ENCODE measurements at regions not wholly inside any gene's neighbourhood (a gene's known extent, or its start where the extent isn't known, plus 50 kb on each side); places are given as distances from the start of the nearest gene placed in this dataset.

DNA sequence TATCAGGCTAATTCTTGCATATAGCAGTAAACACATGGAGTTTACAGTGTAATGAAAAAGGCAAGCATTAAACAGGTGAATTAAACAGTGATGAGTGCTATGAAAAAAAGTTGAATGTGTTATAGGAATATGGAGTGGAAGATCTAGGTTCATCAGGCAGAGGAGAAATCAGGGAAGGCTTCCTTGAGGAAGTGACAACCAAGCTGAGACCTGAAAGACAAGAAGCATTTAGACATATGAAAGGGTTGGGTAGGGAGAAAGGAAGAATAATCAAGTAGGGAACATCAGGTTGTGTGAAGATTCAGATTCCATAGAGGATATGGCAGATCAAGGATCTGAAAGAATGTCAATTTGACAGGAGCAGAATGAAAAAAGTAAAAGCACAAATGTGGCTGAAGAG, 612.5 kb downstream of the PRELID2 start:
- H3K4me3 ChIP-seq (ENCODE audit: low read depth, low read length), result no peak overlapping the region
- DNase-seq (ENCODE audit: low read depth), result no peak
- TF ChIP-seq, protein P1, sequence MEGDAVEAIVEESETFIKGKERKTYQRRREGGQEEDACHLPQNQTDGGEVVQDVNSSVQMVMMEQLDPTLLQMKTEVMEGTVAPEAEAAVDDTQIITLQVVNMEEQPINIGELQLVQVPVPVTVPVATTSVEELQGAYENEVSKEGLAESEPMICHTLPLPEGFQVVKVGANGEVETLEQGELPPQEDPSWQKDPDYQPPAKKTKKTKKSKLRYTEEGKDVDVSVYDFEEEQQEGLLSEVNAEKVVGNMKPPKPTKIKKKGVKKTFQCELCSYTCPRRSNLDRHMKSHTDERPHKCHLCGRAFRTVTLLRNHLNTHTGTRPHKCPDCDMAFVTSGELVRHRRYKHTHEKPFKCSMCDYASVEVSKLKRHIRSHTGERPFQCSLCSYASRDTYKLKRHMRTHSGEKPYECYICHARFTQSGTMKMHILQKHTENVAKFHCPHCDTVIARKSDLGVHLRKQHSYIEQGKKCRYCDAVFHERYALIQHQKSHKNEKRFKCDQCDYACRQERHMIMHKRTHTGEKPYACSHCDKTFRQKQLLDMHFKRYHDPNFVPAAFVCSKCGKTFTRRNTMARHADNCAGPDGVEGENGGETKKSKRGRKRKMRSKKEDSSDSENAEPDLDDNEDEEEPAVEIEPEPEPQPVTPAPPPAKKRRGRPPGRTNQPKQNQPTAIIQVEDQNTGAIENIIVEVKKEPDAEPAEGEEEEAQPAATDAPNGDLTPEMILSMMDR (IDR thresholded peaks at IDR 0.05; ENCODE audit: low read depth, low read length), result no peak
- TF ChIP-seq POLR2A (IDR thresholded peaks at IDR 0.05; ENCODE audit: extremely low read depth, insufficient read length) (no peak), MYC (IDR thresholded peaks at IDR 0.05; ENCODE audit: low read depth, low read length) (no peak)
- TF ChIP-seq, protein P2, sequence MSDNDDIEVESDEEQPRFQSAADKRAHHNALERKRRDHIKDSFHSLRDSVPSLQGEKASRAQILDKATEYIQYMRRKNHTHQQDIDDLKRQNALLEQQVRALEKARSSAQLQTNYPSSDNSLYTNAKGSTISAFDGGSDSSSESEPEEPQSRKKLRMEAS (IDR thresholded peaks at IDR 0.05; ENCODE audit: low read depth, low read length), result no peak

- TF ChIP-seq, protein P1 (IDR thresholded peaks at IDR 0.05; ENCODE audit: low read depth, low read length), result no peak
- TF ChIP-seq POLR2A (IDR thresholded peaks at IDR 0.05; ENCODE audit: extremely low read depth, insufficient read length) (no peak), MYC (IDR thresholded peaks at IDR 0.05; ENCODE audit: low read depth, low read length) (no peak)
- TF ChIP-seq, protein P2 (IDR thresholded peaks at IDR 0.05; ENCODE audit: low read depth, low read length), result no peak
- H3K4me3 ChIP-seq (ENCODE audit: low read depth, low read length), result no peak overlapping the region
- no peak for DNase-seq (ENCODE audit: low read depth)
These were observed 613.7 kb downstream of the PRELID2 start for GRCh38 chr5:145221416-145221815.

DNA sequence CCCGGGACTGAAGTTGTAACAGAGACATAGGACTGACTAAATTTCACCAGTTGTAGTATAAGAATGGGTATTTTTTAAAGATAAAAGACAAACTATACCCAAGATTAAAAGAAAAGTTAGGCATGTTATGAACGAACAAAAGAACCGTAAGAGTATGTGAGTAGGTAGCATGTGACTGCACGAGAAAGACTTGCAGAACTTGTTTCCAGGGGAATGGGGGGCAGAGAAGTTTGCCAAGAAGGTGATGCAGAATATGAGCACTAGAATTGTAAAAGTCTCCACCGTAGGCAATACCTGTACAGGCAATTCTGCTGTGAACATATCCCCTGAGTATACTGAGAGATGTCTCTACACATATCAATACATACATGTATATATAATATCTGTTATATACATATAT, 614.7 kb downstream of the PRELID2 start:
- no peak overlapping the region for H3K4me3 ChIP-seq (ENCODE audit: low read depth, low read length)
- DNase-seq (ENCODE audit: low read depth), result no peak
- TF ChIP-seq, protein P2 (IDR thresholded peaks at IDR 0.05; ENCODE audit: low read depth, low read length), result no peak
- no peak for TF ChIP-seq POLR2A (IDR thresholded peaks at IDR 0.05; ENCODE audit: extremely low read depth, insufficient read length)
- TF ChIP-seq, protein P1 (IDR thresholded peaks at IDR 0.05; ENCODE audit: low read depth, low read length), result no peak
- TF ChIP-seq MYC (IDR thresholded peaks at IDR 0.05; ENCODE audit: low read depth, low read length), result no peak

- DNase-seq (ENCODE audit: low read depth), result no peak
- no peak overlapping the region for H3K4me3 ChIP-seq (ENCODE audit: low read depth, low read length)
- TF ChIP-seq, protein P1 (IDR thresholded peaks at IDR 0.05; ENCODE audit: low read depth, low read length), result no peak
- TF ChIP-seq, protein P2 (IDR thresholded peaks at IDR 0.05; ENCODE audit: low read depth, low read length), result no peak
- TF ChIP-seq MYC (IDR thresholded peaks at IDR 0.05; ENCODE audit: low read depth, low read length), result no peak
- no peak for TF ChIP-seq POLR2A (IDR thresholded peaks at IDR 0.05; ENCODE audit: extremely low read depth, insufficient read length)
These were observed 616.2 kb downstream of the PRELID2 start for GRCh38 chr5:145218982-145219381.

DNA sequence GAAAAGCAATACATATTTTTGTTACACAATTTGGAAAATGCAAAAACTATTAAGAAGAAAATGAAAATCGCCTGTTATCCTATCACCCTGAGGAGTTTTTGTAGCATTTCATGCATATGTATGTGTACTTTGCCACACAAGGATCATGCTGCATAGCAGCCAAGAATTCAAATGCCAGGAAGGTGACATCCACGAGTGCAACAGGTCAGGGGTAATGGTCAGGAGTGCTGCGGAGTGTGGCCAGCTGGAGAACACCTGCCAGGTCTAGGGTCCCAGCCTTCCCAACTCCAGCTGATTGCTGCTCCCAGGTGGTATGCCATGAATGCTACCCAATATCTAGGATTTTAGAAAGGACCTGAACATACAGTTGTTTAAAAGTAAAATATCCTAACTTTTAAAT, 617.1 kb downstream of the PRELID2 start:
- no peak overlapping the region for H3K4me3 ChIP-seq (ENCODE audit: low read depth, low read length)
- DNase-seq (ENCODE audit: low read depth), result no peak
- no peak for TF ChIP-seq POLR2A (IDR thresholded peaks at IDR 0.05; ENCODE audit: extremely low read depth, insufficient read length)
- TF ChIP-seq, protein P2 (IDR thresholded peaks at IDR 0.05; ENCODE audit: low read depth, low read length), result no peak
- TF ChIP-seq, protein P1 (IDR thresholded peaks at IDR 0.05; ENCODE audit: low read depth, low read length), result no peak
- no peak for TF ChIP-seq MYC (IDR thresholded peaks at IDR 0.05; ENCODE audit: low read depth, low read length)

GRCh38 chr5:145210020-145210419, 625.1 kb downstream of the PRELID2 start:
- H3K4me3 ChIP-seq (ENCODE audit: low read depth, low read length), result no peak overlapping the region
- no peak for TF ChIP-seq POLR2A (IDR thresholded peaks at IDR 0.05; ENCODE audit: extremely low read depth, insufficient read length)
- TF ChIP-seq, protein P2 (IDR thresholded peaks at IDR 0.05; ENCODE audit: low read depth, low read length), result no peak
- TF ChIP-seq, protein P1 (IDR thresholded peaks at IDR 0.05; ENCODE audit: low read depth, low read length), result no peak
- no peak for TF ChIP-seq MYC (IDR thresholded peaks at IDR 0.05; ENCODE audit: low read depth, low read length)
- no peak for DNase-seq (ENCODE audit: low read depth)

Measured in NB4 (cell line).